Stimulated activated CD4-positive, alpha-beta T cell treated with anti-CD3 and anti-CD28 coated beads, Interleukin-2, amount 100 ng/mL, for 24 hours (primary cell): ENCODE measurements at regions not wholly inside any gene's neighbourhood (a gene's known extent, or its start where the extent isn't known, plus 50 kb on each side); places are given as distances from the start of the nearest gene placed in this dataset.
"Not testable (repeated sequence)": the region's sequence is repeated elsewhere in the genome, so short reads cannot be mapped to it uniquely, and the experiment has no call there.

Source experiments
- DNase-seq, 2 donors: peaks; one replicate each; pipeline ENCODE4 v3.0.0-alpha.2; 2020

DNA sequence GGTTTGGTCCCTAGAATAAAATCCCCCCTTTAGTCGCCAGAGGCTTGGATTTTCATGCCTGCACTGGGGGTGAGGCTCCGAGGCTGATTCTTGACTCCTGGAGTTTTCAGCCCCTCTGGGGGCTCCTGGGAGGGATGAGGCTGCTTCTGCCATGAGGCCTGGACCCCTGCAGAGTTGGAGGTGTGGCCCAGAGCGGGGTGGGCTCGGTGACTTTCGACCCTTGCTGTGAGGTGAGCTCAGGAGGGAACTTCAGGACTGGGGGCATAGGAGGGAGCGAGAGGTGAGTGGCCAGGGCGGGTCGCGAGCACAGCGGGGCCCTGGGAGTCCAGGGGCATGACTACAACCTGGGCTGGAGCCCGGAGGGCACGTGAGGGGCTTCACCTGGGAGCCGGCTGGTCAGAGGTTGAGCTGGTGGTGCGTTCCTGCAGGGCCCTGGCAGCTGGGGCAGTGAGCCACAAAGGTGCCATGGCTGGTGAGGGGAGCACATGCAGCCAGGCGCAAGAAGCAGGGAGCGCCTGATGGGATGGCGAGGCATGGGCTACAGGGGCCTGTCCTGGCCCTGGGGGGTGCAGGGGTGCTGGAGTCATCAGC, 168.2 kb downstream of the KIF26A start:
- DNase-seq: no peak

DNA sequence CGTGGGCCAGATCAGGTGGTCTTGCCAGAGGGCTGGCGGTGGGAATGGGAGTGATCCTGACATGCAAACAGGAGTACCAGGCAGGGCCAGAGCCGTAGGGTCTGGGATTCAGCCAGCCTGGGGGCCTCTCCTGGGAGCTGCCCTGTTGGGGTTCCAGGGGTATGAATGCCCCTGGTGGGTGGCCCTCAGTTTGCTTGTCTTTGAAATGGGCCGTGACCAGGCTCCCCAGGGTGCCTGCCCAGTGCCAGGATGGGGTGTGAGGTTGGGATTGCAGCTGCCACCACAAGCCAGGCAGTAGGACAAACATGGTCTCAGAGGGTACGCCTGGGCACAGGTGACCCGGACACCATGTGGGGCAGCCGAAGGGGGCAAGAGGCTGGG, 168.8 kb downstream of the KIF26A start:
- DNase-seq: no peak

DNA sequence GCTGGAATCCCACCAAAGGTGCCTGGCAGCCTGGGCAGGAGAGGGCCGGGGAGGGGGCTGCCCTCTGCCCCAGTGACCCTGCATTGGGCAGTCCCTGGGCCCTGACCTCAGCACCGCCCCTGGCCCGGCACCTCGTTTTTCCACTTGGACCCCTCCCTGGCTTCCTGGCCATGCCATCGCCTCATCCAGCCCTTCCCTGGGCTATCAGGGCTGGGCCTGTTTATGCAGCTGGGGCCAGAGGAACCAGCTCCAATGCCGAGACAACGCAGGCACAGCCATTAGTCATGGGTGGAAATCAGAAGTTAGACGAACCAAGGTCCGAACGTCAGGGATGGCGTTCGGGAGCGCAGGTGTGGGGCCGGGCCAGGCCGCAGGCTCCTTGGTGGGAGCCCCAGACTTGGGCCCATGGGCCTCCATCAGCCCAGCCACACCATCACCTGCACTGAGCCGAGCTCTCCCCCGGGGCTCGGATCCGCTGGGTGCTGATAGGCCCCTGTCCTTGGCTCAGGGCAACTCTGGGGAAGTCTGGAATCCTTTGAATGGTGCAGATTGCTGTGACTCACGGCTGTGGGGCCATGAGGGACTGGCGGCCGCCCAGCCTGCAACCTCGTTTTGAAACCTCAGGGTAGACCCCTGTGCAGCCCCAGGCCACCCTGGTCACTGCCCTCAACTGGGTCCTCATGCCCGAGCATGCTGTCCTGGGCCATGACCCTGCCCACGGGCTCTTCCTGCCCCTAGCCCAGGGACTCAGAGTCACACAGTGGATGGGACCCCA, 169.4 kb downstream of the KIF26A start:
- DNase-seq: no peak

DNA sequence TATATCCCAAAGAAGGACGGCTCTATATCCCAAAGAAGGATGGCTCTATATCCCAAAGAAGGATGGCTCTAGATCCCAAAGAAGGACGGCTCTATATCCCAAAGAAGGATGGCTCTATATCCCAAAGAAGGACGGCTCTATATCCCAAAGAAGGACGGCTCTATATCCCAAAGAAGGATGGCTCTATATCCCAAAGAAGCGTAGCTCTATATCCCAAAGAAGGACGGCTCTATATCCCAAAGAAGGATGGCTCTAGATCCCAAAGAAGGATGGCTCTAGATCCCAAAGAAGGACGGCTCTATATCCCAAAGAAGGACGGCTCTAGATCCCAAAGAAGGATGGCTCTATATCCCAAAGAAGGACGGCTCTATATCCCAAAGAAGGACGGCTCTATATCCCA, 170.1 kb downstream of the KIF26A start:
- DNase-seq: not testable (repeated sequence)

DNA sequence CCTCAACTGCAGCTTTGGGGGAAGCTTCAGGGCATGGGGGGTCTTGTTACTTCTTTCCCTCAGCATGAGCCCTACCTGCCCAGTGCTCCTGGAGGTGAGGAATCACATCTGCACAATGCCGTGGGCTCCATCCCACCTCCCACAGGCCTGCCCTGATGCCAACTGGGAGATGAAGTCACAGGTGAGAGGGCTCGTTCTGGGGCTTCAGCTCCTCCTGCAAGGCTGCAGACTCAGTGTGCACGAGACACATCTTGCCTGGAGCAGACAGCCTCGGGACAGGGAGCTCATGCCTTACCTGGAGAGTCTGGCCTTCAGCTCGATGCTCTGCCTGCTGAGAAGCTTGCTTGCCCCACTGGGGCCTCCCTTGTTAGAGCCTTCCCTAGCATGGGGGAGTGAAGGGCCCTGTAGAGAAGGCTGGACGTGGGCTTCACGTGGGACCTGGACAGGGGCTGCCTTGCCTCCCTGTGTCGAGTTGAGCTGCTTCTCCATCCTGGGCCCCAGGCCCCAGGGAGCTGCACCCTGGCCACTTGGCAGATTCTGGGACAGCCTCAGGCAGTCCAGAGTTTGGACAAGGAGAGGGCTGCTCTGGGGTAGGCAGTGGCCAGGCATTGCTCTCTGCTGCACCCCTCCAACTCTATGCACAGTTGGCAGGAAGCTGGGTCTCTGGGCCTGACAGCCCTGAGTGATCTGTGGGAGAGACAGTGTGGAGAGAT, 171.4 kb downstream of the KIF26A start:
- DNase-seq: no peak

DNA sequence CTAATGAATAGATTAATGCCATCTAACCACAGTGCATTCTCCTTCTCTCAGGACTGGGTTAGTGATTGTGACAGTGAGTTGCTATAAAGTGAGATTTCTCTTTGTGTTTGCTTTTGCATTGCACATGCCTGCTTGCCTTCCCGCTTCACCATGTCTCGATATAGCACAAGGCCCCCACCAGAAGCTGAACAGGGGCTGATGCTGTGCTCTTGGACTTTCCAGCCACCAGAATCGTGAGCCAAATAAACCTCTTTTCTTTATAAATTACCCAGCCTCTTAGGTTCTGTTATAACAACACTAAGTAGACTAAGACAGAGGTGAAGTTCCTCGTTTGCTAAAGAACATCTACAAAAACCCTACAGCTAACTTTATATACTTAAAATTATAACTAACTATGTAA, 173.0 kb downstream of the KIF26A start:
- no peak for DNase-seq

DNA sequence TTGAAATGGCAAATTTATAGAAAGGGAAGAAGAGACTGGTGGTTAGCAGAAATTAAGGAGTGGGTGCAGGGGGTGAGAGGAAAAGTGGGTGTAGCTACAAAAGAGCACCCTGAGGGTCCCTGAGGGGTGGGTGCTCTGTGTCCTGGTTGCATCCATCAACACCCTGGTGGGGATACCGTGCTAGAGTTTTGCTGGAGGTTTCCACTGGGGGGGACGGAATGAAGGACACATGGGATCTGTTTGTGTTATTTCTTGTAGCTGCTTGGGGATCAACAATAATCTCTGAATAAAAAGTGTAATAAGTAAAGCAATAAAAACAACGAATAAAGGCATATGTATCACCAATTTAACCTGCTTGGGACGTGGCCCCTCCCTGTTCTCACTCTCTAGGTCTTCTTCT, 175.3 kb downstream of the KIF26A start:
- DNase-seq: no peak

DNA sequence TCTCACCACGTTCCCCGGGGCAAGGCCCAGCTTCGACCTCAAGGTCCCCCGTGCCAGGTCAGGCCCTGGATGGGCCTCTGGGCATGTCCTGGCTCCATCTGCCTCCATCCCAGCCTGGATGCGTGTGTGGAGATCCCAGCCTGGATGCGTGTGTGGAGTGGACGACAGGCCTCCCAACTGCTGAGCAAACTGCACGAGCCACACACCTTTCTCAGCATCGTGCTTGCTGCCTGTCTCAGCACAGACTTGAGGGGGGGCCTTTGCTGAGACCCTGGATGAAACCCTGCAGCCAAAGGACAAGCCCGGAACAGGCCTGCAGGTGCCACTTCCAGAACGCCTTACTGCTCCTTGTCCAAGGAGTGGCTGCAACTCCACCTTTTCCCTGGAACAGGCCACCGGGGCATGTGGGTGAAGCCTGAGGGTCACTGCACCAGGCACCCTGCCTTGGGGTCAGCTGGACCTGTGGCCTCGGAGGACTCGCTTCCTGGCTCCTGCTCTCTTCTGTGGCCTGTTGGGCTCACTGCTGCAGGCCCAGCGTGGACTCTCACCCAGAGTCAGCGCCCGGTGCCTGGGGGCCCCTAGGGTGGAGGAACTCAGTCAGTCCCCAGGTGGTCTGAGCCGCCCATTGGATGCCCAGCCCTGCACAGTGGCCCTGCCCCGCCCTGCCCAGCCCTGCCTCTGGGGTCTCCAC, 176.0 kb downstream of the KIF26A start:
- no peak for DNase-seq

DNA sequence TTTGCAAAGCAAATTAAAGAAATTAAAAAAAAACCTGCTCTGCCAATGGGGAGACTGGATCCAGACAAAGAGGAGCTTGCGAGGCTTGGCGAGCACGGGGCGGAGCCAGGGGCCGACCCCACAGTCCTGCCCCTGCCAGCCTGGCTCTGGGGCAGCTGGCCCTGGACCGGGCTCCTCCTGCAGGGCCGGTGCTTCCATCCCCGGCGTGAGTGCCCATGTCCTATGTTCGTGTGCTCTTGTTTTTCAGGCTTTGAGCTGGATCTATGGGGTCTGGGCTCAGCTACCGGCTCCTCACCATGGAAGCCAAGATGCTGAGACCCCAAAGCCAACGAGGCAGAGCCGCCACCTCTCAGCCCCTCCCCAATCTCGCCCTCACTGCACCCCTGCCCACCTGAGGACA, 176.8 kb downstream of the KIF26A start:
- DNase-seq: no peak

DNA sequence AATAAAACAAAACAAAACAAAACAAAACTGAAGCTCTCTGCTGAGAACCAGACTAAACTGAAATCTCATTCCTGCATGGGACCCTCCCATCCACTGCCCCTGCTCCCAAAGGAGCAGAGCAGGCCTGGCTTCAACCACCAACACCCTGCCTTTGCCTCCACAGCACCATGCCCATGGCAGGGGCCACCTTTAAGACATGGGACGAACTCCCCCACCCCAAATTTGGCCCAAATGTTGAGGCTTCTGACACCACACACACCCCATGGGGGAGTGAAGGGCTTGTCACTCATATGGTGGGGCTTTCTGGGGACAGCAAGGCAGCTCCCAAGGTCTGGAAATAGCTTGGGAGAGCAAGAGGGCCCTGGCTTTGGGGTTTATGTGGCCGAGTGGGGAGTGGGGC, 177.2 kb downstream of the KIF26A start:
- no peak for DNase-seq

DNA sequence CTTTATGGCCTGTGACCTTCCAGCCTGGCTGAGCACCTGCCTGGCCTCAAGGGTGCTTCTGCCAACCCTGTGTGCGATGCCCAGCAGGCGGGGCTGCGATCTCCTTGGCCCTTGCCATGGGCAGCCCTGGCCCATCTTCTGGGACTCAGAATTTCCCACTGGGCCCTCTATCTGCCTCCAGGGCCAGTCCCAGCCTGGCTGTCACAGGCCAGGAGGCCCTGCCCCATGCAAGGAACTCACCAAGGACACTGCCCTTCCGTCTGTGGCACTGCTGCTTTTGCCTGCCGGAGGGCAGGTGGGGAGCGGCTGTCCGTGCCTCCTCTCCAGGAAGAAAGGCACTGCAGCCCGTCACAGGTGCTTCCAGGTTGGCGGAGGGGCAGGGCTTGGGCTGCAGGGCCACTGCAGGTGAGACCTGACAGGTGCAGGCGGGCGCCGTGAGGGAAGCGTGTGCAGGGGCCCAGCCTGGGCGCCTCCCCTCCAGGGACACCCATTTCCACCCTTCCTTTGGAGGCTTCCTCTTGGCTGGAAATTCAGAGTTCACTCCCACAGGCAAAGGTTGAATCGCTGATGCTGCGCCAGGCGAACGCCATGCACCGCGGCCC, 177.8 kb downstream of the KIF26A start:
- DNase-seq: no peak

DNA sequence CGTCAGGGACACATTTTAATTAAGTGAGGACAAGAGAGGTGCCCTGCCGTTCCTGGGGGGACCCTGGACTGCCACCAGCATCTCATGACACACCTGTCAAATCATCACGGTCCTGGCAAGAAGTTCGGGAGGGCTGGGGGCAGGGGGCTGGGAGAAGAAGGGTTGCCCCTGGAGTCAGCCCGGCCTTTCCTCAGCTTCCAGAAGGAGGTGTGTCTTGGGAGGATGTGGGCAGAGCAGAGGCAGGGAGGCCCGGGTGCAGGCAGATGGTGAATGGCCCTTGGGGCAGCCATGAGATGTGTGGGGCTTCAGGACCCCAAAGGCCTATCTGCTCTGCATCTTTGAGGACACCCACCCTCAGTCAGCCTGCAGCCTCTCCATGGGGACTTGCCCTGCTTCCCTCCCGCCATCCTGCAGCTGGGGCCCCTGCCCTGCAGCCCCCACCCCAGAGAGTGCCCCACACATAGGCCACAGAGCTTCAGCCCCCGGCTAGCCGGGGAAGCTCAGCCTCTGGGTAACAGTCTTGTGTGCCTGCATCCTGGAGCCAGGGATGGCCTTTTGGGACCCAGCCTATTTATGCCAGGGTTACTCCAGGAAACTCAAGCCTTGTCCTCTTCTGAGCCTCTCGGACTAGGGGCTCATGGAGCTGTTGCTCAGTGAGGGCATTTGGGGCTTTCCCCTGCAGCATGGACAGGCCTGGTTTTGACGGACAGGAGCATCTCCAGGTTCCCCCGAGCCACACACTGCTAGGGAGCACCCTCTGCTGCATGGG, 178.5 kb downstream of the KIF26A start:
- no peak for DNase-seq

DNA sequence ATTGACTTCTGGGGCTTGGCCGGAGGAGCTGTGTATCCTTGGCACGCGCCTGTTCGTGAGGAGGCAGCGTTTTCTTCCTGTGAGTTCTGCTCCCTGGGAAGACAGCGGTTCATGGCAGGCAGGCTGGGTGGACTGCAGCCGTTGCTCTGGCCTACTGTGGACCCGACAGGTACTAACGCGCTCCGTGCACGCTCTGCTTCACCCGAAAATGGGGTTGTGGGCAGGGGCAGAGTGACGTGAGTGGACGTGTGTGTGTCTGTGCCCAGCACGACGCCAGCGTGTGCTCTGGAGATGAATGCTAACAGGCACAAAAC, 179.1 kb downstream of the KIF26A start:
- no peak for DNase-seq

DNA sequence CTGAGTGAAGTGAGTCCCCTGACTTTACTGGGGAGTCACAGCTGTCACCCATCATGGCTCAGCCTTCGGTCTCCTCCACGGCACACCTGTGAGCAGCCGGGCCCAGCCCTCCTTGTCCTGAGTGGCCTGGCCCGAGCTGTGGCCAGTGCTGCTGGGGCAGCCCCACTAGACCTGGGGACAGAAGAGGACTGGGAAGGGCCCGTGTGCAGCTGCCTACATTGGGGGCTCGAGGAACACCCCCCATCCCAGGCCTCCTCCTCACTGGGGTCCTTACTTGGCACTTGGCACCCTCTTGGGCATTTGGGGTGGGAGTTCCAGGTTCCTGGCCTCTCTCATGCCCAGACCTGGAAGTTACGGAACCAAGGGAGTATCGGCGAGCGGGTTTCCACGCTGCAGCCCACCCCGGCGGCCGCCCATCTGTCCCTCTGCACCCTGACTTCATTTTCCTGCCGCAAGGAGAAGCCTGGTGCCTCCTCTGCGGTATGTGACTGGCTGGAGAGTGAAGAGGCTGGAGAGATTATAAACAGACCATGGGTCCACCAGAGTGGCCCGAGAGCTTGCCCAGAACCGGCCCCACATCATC, 179.7 kb downstream of the KIF26A start:
- no peak for DNase-seq

DNA sequence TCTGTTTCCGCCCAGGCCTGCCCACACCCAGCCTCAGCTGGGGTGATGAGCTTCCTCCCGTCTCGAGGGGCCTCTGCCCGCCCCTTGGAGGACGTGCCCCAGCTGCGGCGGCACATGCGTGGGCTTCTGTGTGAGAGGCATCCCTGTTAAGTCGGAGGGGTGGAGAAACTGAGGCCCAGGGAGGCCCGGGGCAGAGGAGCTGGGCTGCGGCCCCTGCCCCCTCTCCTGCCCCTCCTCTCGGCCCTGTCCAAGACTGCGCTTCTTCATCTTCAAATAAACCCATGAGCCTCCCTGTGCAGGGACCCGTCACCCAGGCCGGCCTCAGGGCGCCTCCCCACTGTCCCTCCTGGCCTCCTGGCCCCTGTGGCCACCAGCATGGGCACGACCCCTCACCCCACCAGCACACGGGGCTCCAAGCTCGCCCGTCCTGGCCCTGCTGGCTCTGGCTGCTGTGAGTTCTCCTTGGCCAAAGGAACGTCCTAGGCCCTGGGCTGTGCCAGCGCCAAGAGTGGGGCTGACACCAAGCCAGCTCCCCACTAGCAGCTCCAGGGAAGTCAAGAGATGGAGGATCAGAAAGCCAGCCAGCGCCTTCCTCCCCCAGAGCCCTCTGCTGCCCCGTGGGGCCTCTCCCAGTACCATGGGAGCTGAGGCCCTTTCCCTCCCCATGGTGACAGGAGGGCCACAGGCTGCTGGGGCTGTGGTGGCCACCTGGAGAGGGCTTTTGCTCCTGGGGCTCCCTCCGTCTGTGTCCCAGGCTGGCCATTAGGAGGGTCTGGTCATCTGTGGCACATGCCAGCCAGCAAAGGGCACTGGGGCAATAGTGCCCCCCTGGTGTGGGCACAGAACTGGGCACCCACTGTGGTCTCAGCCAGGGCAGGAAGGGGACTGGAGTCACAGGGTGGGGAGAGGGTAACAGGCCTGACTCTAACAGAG, 180.4 kb downstream of the KIF26A start:
- no peak for DNase-seq

DNA sequence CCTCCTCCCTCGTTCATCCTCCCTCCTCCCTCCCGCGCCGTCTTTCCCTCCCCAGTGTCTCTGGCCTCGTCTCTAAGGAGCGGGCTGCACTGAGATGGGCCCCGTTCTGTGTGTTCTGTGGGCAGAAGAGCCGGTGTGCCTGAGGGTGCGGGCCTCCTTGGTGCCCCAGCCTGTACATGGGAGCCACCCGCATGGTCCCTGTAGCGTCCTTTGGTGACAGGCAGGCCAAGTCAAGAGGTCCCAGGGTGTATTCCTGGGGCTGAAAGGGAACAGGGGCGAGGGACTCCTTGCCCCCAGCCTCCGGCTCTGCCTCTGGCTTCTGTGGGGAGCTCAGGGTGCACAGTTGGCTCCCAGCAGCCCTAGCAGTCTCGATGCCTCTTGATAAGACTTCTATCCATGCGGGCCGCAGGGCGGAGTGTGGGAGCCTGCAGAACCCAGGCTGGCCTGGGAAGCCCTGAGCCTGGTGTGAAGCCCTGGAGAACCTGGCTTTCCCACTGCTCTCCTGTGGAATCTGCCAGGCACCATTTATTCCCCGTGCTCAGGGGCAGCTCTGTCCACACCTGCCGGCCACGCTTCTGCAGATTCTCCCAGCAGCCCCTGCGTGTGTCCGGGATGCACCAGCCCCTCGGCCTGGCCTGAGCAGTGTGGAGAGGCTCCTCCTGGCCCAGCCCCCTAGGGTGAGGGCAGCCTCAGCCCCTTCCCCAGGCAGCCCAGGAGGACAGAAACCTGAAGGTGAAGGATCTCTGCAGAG, 181.3 kb downstream of the KIF26A start:
- no peak for DNase-seq

DNA sequence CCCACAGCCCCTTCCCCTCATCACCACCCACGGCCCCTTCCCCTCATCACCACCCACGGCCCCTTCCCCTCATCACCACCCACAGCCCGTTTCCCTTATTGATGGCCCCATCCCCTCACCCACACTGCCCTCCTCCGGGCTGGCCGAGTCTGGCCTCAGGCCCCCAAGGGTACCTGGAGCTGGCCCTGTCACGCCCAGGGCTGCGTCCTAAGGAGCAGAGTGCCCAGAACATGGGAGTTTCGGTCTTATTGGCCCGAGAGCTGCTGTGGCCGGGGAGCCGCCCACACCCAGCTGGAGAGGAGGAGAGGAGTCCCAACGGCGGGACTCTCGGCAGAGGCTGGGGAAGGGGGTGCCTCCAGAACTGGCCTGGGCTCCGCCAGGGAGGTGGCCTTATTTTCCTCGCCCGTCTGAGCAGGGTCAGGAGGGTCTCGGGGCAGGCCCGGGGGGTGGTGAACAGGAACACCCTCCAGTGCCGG, 182.3 kb downstream of the KIF26A start:
- DNase-seq: no peak

DNA sequence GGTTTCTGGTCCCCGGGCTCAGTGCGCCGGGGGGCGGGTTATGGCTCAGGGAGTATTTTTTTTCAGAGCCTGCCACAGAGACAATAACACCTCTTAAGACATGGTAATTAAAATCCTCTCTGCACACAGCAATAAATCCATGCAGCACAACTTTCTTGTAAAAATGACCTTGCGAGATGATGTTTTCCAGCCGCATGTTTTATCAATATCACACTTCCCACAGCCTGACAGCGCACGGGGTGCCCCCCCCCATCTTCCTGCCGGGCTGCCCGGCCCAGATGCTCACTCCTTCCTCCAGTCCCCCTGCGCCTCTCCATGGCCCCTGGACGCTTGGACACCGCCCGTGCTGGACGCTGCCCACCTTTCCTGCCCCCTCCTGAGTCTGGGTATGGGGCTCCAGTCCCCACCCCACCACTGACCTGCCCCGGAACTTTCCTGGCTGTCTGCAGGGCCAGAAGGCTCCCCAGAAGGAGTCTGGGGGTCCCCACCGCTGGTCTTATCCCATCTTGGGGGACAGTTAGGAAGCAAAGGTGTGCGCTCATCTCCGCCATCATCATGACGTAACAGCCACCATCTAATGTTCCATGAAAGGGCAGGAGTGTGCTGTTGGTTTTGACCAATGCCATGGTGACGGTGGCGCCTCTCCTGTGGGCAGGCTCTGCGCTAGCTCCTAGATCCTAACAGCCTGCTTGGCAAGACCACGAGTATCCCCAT, 182.9 kb downstream of the KIF26A start:
- DNase-seq: no peak

DNA sequence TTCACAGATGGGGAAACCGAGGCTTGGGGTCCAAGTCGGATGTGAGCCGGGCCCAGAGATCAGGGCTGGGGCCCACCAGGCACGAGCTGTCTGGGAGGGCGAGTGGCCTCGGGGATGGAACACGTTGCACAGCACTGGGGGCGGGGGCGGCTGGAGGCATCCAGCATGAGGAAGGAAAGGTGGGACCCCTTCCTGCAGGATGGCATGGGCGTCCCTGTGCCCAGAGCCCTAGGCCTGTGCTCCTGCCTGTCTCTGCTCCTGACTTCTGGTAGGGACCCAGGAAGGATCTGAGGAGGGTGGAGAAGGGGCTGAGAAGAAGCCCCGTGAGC, 183.4 kb downstream of the KIF26A start:
- DNase-seq: no peak
